Osteocyte (in vitro differentiated cells): ENCODE measurements at regions not wholly inside any gene's neighbourhood (a gene's known extent, or its start where the extent isn't known, plus 50 kb on each side); places are given as distances from the start of the nearest gene placed in this dataset.

Experiments
- DNase-seq: peaks from one replicate; pipeline ENCODE4 v3.0.0; 2021; ENCODE audit warnings: mixed read lengths; ENCODE audit not compliant: unreplicated experiment; ENCODE audit errors: extremely low spot score
- H3K27ac Mint-ChIP-seq: one replicate; pipeline ENCODE4 v1.8.0; 2021; ENCODE audit warnings: mild to moderate bottlenecking, mixed read lengths; ENCODE audit not compliant: unreplicated experiment
- H3K27me3 Mint-ChIP-seq: one replicate; pipeline ENCODE4 v1.8.0; 2021; ENCODE audit warnings: mixed read lengths; ENCODE audit not compliant: unreplicated experiment
- H3K36me3 Mint-ChIP-seq: one replicate; pipeline ENCODE4 v1.8.0; 2021; ENCODE audit warnings: mixed read lengths; ENCODE audit not compliant: unreplicated experiment
- H3K4me1 Mint-ChIP-seq: one replicate; pipeline ENCODE4 v1.8.0; 2021; ENCODE audit warnings: mixed read lengths; ENCODE audit not compliant: unreplicated experiment
- H3K4me3 Mint-ChIP-seq: one replicate; pipeline ENCODE4 v1.8.0; 2021; ENCODE audit warnings: mild to moderate bottlenecking, moderate library complexity, mixed read lengths; ENCODE audit not compliant: unreplicated experiment
- H3K9me3 Mint-ChIP-seq: one replicate; pipeline ENCODE4 v1.8.0; 2021; ENCODE audit warnings: mixed read lengths; ENCODE audit not compliant: unreplicated experiment
- TF ChIP-seq, protein P1 (sequence below): fragments of 200-600 bp; sonication (generic); IDR thresholded peaks from 2 replicates; pipeline ENCODE4 v1.5.0; 2021; ENCODE audit warnings: antibody characterized with exemption, mild to moderate bottlenecking, moderate library complexity

DNA sequence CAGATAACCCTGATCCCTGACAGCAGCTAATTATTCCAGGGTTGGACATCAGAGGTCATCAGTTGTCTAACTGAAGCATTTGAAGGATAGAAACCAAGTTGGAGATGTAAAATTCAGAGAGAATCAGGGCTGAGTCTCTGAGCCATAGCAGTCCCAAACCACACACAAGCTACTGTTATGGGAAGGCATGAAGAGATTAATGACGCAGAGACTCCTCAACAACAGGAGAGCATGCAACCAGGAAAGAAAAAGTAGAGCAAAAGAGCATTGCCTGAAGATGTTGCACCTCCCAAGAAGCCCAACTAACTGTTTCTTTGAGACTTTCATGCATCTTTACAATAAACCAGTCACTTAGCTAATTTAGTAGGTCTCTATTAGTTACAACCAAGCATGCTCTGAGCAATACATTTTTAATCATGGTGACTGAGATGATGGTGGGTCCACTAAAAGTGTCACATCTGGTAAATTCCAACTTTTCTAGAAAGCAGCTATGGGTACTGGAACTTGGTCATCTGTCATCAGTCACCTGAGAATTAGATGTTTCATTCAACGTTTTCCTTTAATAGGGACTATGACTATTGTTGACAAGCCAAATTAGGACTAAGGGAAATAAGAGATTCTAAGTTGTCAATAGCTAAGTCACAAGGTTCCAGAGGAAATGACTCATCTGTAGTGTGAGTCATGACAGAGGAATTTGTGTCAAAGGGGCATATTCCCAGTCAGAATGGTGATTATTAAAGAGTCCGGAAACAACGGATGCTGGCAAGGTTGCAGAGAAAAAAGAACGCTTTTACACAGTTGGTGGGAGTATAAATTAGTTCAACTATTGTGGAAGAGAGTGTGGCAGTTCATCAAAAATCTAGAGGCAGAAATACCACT lies 239.8 kb downstream of the CHD9NB start:
- no peak for DNase-seq
- Mint-ChIP-seq H3K36me3 (no peaks in the 10 kb centered on the region), H3K27me3 (no peaks in the 10 kb centered on the region), H3K27ac (no peak overlapping the region), H3K4me3 (no peak overlapping the region), H3K4me1 (peaks cover 9% of the 10 kb centered on the region), H3K9me3 (peaks cover 10% of the 10 kb centered on the region)
- TF ChIP-seq, protein P1, sequence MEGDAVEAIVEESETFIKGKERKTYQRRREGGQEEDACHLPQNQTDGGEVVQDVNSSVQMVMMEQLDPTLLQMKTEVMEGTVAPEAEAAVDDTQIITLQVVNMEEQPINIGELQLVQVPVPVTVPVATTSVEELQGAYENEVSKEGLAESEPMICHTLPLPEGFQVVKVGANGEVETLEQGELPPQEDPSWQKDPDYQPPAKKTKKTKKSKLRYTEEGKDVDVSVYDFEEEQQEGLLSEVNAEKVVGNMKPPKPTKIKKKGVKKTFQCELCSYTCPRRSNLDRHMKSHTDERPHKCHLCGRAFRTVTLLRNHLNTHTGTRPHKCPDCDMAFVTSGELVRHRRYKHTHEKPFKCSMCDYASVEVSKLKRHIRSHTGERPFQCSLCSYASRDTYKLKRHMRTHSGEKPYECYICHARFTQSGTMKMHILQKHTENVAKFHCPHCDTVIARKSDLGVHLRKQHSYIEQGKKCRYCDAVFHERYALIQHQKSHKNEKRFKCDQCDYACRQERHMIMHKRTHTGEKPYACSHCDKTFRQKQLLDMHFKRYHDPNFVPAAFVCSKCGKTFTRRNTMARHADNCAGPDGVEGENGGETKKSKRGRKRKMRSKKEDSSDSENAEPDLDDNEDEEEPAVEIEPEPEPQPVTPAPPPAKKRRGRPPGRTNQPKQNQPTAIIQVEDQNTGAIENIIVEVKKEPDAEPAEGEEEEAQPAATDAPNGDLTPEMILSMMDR: no peak

GRCh38 chr16:52805559-52806168 lies 247.0 kb downstream of the CHD9NB start:
- no peak overlapping the region for H3K4me3 Mint-ChIP-seq
- no peak overlapping the region for H3K27ac Mint-ChIP-seq
- TF ChIP-seq, protein P1: no peak
- no peaks in the 10 kb centered on the region for H3K36me3 Mint-ChIP-seq
- no peak for DNase-seq
- peaks cover 4% of the 10 kb centered on the region for H3K27me3 Mint-ChIP-seq
- H3K4me1 Mint-ChIP-seq: no peaks in the 10 kb centered on the region
- peaks cover 3% of the 10 kb centered on the region for H3K9me3 Mint-ChIP-seq

DNA sequence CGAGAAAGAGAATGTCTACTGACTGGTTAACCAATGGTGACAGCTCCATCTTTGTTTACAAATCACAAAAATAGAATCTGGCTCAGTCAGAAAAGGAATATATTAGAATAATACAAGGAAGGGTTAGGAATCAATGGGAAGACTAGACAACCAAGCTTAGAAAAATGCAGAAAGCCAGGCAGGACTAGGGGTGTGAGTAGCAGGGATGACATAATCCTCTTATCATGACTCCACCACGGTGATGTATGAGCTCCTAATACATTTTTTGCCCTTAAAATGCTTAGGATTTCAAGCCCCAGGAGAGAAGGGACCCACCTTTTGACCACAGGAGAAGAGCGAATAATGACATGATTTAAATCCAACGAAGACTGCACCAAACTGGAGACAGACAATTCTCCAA lies 252.3 kb downstream of the CHD9NB start:
- no peak for DNase-seq
- Mint-ChIP-seq H3K27ac (no peak overlapping the region), H3K36me3 (no peaks in the 10 kb centered on the region), H3K4me3 (no peak overlapping the region), H3K27me3 (peaks cover 4% of the 10 kb centered on the region), H3K9me3 (peaks cover 7% of the 10 kb centered on the region), H3K4me1 (no peaks in the 10 kb centered on the region)
- TF ChIP-seq, protein P1: no peak

DNA sequence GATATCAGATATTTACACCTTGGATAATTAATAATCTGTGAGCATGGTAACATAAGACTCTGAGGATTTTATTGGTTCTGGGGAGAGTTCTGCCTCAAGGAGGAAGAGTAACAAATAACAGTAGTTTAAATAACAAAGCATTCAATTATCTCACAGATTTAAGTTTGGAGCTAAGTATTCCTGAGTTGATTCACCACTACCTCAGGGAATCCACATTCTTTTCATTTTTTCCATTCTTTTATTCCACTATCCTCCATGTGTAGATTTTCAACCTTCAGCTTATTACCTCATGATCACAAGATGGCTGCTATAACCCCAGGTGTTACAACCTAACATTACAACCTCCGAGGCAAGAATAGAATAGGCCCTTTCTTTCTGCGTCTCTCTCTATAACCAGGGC lies 252.2 kb upstream of the TOX3 start:
- no peak overlapping the region for H3K27ac Mint-ChIP-seq
- peaks cover 2% of the 10 kb centered on the region for H3K27me3 Mint-ChIP-seq
- H3K4me1 Mint-ChIP-seq: no peaks in the 10 kb centered on the region
- no peak overlapping the region for H3K4me3 Mint-ChIP-seq
- TF ChIP-seq, protein P1: no peak
- no peak for DNase-seq
- H3K9me3 Mint-ChIP-seq: peaks cover 7% of the 10 kb centered on the region
- no peaks in the 10 kb centered on the region for H3K36me3 Mint-ChIP-seq

DNA sequence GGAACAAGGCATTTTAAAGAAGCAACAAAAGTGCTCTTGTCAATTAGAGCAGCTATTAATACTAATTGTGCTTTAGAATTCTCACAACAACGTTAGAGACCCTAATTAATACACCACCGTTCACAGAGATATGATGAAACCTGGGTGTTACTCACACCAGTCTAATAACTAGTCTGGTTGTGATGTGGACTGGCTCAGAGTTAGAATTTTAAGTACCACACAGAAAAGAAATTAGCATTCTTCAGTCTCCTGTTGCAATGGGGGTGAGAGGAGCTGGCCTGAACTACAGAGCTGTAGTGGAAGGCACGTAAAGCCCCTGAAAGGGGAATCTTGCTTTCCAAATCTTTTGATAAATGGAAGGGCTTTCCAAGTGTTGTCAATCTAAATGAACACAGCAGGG lies 240.8 kb upstream of the TOX3 start:
- H3K9me3 Mint-ChIP-seq: no peaks in the 10 kb centered on the region
- H3K36me3 Mint-ChIP-seq: no peaks in the 10 kb centered on the region
- DNase-seq: no peak
- H3K4me3 Mint-ChIP-seq: no peak overlapping the region
- no peak overlapping the region for H3K27ac Mint-ChIP-seq
- H3K4me1 Mint-ChIP-seq: no peaks in the 10 kb centered on the region
- TF ChIP-seq, protein P1: no peak
- no peaks in the 10 kb centered on the region for H3K27me3 Mint-ChIP-seq
